ENCODE measurements at regions not wholly inside any gene's neighbourhood (a gene's known extent, or its start where the extent isn't known, plus 50 kb on each side); places are given as distances from the start of the nearest gene placed in this dataset.

GRCh38 chr16:8247993-8248392, 342.3 kb downstream of the TMEM114 start:
- TF ChIP-seq CTCF (IDR thresholded peaks at IDR 0.05; ENCODE audit: control extremely low read depth in 1 of 3, insufficient read depth in 1 of 3, low read depth in 1 of 3, low read length in 3 of 3), result no peak
- TF ChIP-seq KDM5A (IDR thresholded peaks at IDR 0.05; ENCODE audit: low read length), result no peak
- no peak for TF ChIP-seq EP300 (IDR thresholded peaks at IDR 0.05; ENCODE audit: borderline replicate concordance in 1 of 2, low read depth in 2 of 2, low read length in 2 of 2)
- no peak for TF ChIP-seq YY1 (IDR thresholded peaks at IDR 0.05; ENCODE audit: low read depth, low read length)
- TF ChIP-seq SIN3A (conservative IDR thresholded peaks at IDR 0.05 in 1 of 2, IDR thresholded peaks at IDR 0.05 in 1 of 2; ENCODE audit: low read depth in 1 of 2, low read length in 2 of 2), result no peak
- TF ChIP-seq SRF (IDR thresholded peaks at IDR 0.05; ENCODE audit: low read depth, low read length), result no peak
- no peak for TF ChIP-seq POLR2A (IDR thresholded peaks at IDR 0.05; ENCODE audit: control extremely low read depth in 1 of 2, low read depth in 2 of 2, low read length in 2 of 2)
- no peak for TF ChIP-seq CREB1 (IDR thresholded peaks at IDR 0.05)
